ENCODE measurements at regions not wholly inside any gene's neighbourhood (a gene's known extent, or its start where the extent isn't known, plus 50 kb on each side); places are given as distances from the start of the nearest gene placed in this dataset.

DNA sequence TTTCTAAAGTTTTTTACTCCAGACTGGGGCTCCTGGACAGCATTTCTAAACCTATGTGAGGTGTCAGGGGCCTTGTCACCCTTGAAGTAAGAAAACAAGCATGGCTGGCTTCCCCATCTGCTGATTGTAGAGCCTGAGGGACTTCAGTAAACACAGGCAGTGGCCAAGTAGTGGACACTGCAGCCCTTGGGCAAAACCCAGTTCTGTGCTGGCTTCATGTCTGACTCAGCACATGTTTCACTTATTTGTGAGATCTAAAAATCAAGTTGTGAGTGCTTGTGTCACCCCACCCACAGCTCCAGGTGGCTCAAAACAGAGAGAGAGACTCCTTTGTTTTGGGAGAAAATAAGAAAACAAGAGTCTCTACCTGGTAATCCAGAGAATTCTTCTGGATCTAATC is 660.3 kb upstream of the VRK2 start:
- Histone ChIP-seq H3K79me2 (ENCODE audit: control insufficient read depth, insufficient read depth, low read length, poor library complexity) (no peaks in the 10 kb centered on the region), H3K9me3 (ENCODE audit: insufficient read depth, low read depth, low read length) (no peaks in the 10 kb centered on the region), H3K4ac (ENCODE audit: low read depth, low read length) (no peak overlapping the region), H2BK120ac (ENCODE audit: insufficient read depth, low read length, poor library complexity) (no peak overlapping the region), H2BK12ac (ENCODE audit: low read length) (no peak overlapping the region), H2BK5ac (ENCODE audit: low read depth, low read length, poor library complexity) (no peak overlapping the region), H3K18ac (ENCODE audit: low read length) (no peak overlapping the region), H3K4me1 (ENCODE audit: control insufficient read depth in 1 of 2, insufficient read depth in 2 of 2, low read length in 2 of 2) (no peaks in the 10 kb centered on the region), H3K27ac (ENCODE audit: low read depth, low read length) (no peak overlapping the region), H4K8ac (ENCODE audit: low read depth, low read length) (no peak overlapping the region), H3K9ac (ENCODE audit: low read length) (no peak overlapping the region), H4K91ac (ENCODE audit: low read depth, low read length) (no peak overlapping the region), H3K14ac (ENCODE audit: low read length) (no peak overlapping the region), H3K4me2 (ENCODE audit: low read length) (no peak overlapping the region), H3K4me3 (ENCODE audit: low read depth, low read length) (no peak overlapping the region), H3K36me3 (ENCODE audit: control insufficient read depth in 1 of 2, insufficient read depth in 2 of 2, low read length in 2 of 2) (no peaks in the 10 kb centered on the region), H3K27me3 (ENCODE audit: insufficient read depth, low read length) (no peaks in the 10 kb centered on the region), H3K79me1 (ENCODE audit: low read length) (no peaks in the 10 kb centered on the region), H2AFZ (ENCODE audit: insufficient read depth, low read length, poor library complexity) (no peak overlapping the region), H2AK5ac (ENCODE audit: low read length) (no peak overlapping the region), H4K12ac (ENCODE audit: low read depth, low read length) (no peak overlapping the region), H3K23ac (ENCODE audit: low read length) (no peak overlapping the region)
- no peak for DNase-seq

DNA sequence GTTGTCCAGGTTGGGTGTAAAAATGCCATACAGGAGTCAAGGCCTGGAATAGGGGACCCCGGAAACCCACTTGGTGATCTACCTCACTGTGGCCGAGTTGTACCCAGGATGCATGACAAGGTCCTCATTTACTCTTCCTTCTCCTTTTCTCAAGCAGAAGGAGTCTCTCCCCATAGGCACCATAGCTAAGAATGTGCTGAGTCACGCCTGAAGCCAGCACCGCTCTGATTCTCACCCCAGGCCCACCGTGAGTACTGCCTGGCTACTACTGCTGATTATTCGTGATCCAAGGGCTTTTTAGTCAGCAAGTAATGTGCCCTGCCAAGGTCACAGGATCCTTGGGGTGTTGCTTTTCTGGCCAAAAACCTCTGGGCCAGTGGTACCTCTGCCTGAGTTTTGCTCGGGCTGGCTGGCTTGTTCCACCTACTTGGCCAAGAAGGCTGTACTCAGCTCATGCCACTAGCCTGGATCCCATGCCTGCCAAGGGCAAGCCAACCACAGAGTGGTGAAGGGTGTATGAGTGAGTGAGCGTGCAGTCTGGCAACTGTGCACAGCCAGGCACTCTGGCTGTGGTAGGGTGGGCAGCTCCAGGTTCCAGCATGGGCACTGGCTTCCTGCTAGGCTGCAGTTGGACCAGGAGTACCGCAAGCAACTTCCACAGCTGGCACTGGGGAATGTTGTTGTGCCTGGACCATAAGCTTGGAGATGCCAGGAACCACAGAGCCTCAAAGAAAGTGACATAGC is 650.1 kb upstream of the VRK2 start:
- H3K14ac ChIP-seq (ENCODE audit: low read length): no peak overlapping the region
- peaks cover 1% of the 10 kb centered on the region for H3K79me1 ChIP-seq (ENCODE audit: low read length)
- H3K27ac ChIP-seq (ENCODE audit: low read depth, low read length): no peak overlapping the region
- H2AK5ac ChIP-seq (ENCODE audit: low read length): no peak overlapping the region
- DNase-seq: no peak
- no peak overlapping the region for H3K4ac ChIP-seq (ENCODE audit: low read depth, low read length)
- H3K36me3 ChIP-seq (ENCODE audit: control insufficient read depth in 1 of 2, insufficient read depth in 2 of 2, low read length in 2 of 2): no peaks in the 10 kb centered on the region
- no CpG with 5 or more reads among the region's 9 CpGs for WGBS (ENCODE audit: extremely low coverage, insufficient coverage, insufficient read length)
- no peaks in the 10 kb centered on the region for H3K27me3 ChIP-seq (ENCODE audit: insufficient read depth, low read length)
- no peak overlapping the region for H3K4me3 ChIP-seq (ENCODE audit: low read depth, low read length)
- peaks cover 5 to 6% of the 10 kb centered on the region in 2 experiments for H3K4me1 ChIP-seq (ENCODE audit: control insufficient read depth in 1 of 2, insufficient read depth in 2 of 2, low read length in 2 of 2)
- no peak overlapping the region for H2AFZ ChIP-seq (ENCODE audit: insufficient read depth, low read length, poor library complexity)
- H2BK5ac ChIP-seq (ENCODE audit: low read depth, low read length, poor library complexity): peak overlapping the region; percentile 23
- no peaks in the 10 kb centered on the region for H3K79me2 ChIP-seq (ENCODE audit: control insufficient read depth, insufficient read depth, low read length, poor library complexity)
- no peak overlapping the region for H4K12ac ChIP-seq (ENCODE audit: low read depth, low read length)
- no peaks in the 10 kb centered on the region for H3K9me3 ChIP-seq (ENCODE audit: insufficient read depth, low read depth, low read length)
- no peak overlapping the region for H3K23ac ChIP-seq (ENCODE audit: low read length)
- no peak overlapping the region for H3K4me2 ChIP-seq (ENCODE audit: low read length)
- peak overlapping the region; percentile 1 for H4K91ac ChIP-seq (ENCODE audit: low read depth, low read length)
- peak overlapping the region; percentile 6 for H2BK120ac ChIP-seq (ENCODE audit: insufficient read depth, low read length, poor library complexity)
- H4K8ac ChIP-seq (ENCODE audit: low read depth, low read length): no peak overlapping the region
- H3K18ac ChIP-seq (ENCODE audit: low read length): no peak overlapping the region
- no peak overlapping the region for H3K9ac ChIP-seq (ENCODE audit: low read length)
- peak overlapping the region; percentile 33 for H2BK12ac ChIP-seq (ENCODE audit: low read length)

DNA sequence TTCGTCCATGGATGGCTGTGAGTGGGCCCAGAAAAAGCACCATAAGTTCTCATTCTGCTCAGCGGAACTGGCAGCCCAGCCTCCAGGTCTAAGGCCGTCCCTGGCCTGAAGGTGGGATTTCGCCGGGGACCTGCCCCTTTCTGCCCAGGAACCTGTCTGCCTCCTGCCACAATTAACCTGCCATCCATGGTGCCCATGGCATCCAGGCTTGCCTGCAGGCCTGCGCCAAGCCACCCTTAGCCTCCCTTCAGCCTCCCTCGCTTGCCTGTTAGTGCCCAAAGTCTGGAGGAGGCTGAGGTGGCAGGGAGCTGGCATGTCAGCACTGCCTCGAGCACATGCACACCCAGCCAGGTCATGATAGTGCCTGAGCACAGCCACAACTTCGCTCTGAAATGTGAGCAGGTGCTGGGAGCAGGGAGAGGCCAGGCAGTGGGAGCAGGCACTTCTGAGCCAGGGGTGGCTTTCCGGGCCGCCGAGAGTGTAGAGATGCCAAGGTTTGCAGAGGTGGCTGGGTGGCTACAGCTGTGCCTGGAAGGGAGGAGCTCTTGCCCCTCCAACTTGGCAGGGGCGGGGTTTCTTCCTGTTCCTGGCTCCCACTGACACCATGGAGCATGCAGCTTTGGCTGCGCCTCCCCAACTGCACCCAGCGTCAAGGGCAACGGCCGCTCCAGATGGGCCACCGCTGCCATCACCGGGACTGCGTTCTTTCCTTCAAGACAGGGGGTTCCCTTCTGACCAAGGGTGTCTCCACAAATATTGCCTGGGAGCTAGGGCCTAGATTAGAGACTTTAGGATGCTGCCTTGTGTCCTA is 648.9 kb upstream of the VRK2 start:
- Histone ChIP-seq H3K4me2 (ENCODE audit: low read length) (no peak overlapping the region), H3K36me3 (ENCODE audit: control insufficient read depth in 1 of 2, insufficient read depth in 2 of 2, low read length in 2 of 2) (no peaks in the 10 kb centered on the region), H3K27me3 (ENCODE audit: insufficient read depth, low read length) (no peaks in the 10 kb centered on the region), H3K79me2 (ENCODE audit: control insufficient read depth, insufficient read depth, low read length, poor library complexity) (no peaks in the 10 kb centered on the region), H3K9ac (ENCODE audit: low read length) (no peak overlapping the region), H4K8ac (ENCODE audit: low read depth, low read length) (no peak overlapping the region), H2BK120ac (ENCODE audit: insufficient read depth, low read length, poor library complexity) (no peak overlapping the region), H3K4me1 (ENCODE audit: control insufficient read depth in 1 of 2, insufficient read depth in 2 of 2, low read length in 2 of 2) (peaks cover 5 to 6% of the 10 kb centered on the region in 2 experiments), H3K9me3 (ENCODE audit: insufficient read depth, low read depth, low read length) (no peaks in the 10 kb centered on the region), H3K18ac (ENCODE audit: low read length) (no peak overlapping the region), H2AFZ (ENCODE audit: insufficient read depth, low read length, poor library complexity) (no peak overlapping the region), H3K4ac (ENCODE audit: low read depth, low read length) (no peak overlapping the region), H2BK5ac (ENCODE audit: low read depth, low read length, poor library complexity) (no peak overlapping the region), H4K91ac (ENCODE audit: low read depth, low read length) (no peak overlapping the region), H3K4me3 (ENCODE audit: low read depth, low read length) (no peak overlapping the region), H3K27ac (ENCODE audit: low read depth, low read length) (no peak overlapping the region), H2AK5ac (ENCODE audit: low read length) (no peak overlapping the region), H4K12ac (ENCODE audit: low read depth, low read length) (no peak overlapping the region), H3K79me1 (ENCODE audit: low read length) (peaks cover 1% of the 10 kb centered on the region), H2BK12ac (ENCODE audit: low read length) (no peak overlapping the region), H3K14ac (ENCODE audit: low read length) (no peak overlapping the region), H3K23ac (ENCODE audit: low read length) (no peak overlapping the region)
- no CpG with 5 or more reads among the region's 20 CpGs for WGBS (ENCODE audit: extremely low coverage, insufficient coverage, insufficient read length)
- no peak for DNase-seq

DNA sequence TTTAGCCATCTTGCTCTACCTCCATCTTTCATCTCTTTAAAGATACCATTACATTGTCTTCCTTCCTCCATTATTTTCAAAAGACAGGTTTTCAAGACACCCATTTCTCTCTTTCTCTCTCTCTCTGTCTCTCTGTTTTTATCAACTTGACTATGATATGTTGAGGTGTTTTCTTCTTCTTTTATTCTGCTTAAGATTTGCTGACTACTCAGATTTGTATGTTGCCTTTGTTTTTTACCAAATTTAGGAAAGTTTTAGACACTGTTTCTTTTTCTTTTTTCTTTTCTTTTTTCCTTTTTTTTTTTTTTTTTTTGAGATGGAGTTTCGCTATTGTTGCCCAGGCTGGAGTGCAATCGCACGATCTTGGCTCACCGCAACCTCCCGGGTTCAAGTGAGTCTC is 647.5 kb upstream of the VRK2 start:
- H4K12ac ChIP-seq (ENCODE audit: low read depth, low read length): no peak overlapping the region
- no peaks in the 10 kb centered on the region for H3K79me2 ChIP-seq (ENCODE audit: control insufficient read depth, insufficient read depth, low read length, poor library complexity)
- H3K23ac ChIP-seq (ENCODE audit: low read length): no peak overlapping the region
- no peaks in the 10 kb centered on the region for H3K9me3 ChIP-seq (ENCODE audit: insufficient read depth, low read depth, low read length)
- WGBS (ENCODE audit: extremely low coverage, insufficient coverage, insufficient read length): no CpG with 5 or more reads among the region's 5 CpGs
- no peak overlapping the region for H4K91ac ChIP-seq (ENCODE audit: low read depth, low read length)
- H3K27ac ChIP-seq (ENCODE audit: low read depth, low read length): no peak overlapping the region
- H3K14ac ChIP-seq (ENCODE audit: low read length): no peak overlapping the region
- H3K4me3 ChIP-seq (ENCODE audit: low read depth, low read length): no peak overlapping the region
- no peak overlapping the region for H2BK5ac ChIP-seq (ENCODE audit: low read depth, low read length, poor library complexity)
- H3K18ac ChIP-seq (ENCODE audit: low read length): no peak overlapping the region
- H2BK120ac ChIP-seq (ENCODE audit: insufficient read depth, low read length, poor library complexity): no peak overlapping the region
- no peak overlapping the region for H4K8ac ChIP-seq (ENCODE audit: low read depth, low read length)
- H2AFZ ChIP-seq (ENCODE audit: insufficient read depth, low read length, poor library complexity): no peak overlapping the region
- peaks cover 5 to 6% of the 10 kb centered on the region in 2 experiments for H3K4me1 ChIP-seq (ENCODE audit: control insufficient read depth in 1 of 2, insufficient read depth in 2 of 2, low read length in 2 of 2)
- no peak overlapping the region for H3K9ac ChIP-seq (ENCODE audit: low read length)
- H3K27me3 ChIP-seq (ENCODE audit: insufficient read depth, low read length): no peaks in the 10 kb centered on the region
- no peak overlapping the region for H2BK12ac ChIP-seq (ENCODE audit: low read length)
- H3K36me3 ChIP-seq (ENCODE audit: control insufficient read depth in 1 of 2, insufficient read depth in 2 of 2, low read length in 2 of 2): no peaks in the 10 kb centered on the region
- no peak overlapping the region for H3K4me2 ChIP-seq (ENCODE audit: low read length)
- DNase-seq: no peak
- H2AK5ac ChIP-seq (ENCODE audit: low read length): no peak overlapping the region
- peaks cover 1% of the 10 kb centered on the region for H3K79me1 ChIP-seq (ENCODE audit: low read length)
- H3K4ac ChIP-seq (ENCODE audit: low read depth, low read length): no peak overlapping the region
